ENCODE measurements at regions not wholly inside any gene's neighbourhood (a gene's known extent, or its start where the extent isn't known, plus 50 kb on each side); places are given as distances from the start of the nearest gene placed in this dataset.

DNA sequence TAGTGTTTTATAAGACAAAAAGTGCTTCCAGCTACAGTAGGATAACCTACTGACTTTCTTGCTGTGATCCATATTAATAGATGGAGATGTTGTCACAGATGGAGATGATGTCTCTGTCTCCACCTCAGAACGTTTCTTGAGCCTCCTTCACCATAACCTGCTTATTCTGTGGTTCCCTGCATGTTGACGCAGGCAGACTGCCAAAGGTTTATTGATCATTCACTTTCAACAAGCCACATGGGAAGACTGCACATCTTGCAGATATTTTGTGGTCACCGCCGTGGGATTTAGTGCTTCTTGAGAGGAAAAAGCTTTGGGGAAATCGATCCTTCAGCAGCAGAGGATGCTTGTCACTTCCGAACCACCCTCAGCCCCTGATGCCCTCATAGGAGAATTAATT lies 943.0 kb upstream of the PRKX start:
- 0% methylated on average over 5 of the region's 6 CpGs for WGBS (ENCODE audit: insufficient coverage, low coverage, missing lambda C conversion rate)
- H3K4me3 ChIP-seq: no peak overlapping the region
- FAIRE-seq (no peak), ATAC-seq (no peak), DNase-seq (ENCODE audit: extremely low read depth in 1 of 4, low spot score in 3 of 4) (no peak)
- H2AFZ ChIP-seq (ENCODE audit: low read depth, low read length): no peak overlapping the region
- no peak overlapping the region for H3K9ac ChIP-seq (ENCODE audit: insufficient read depth in 1 of 2, low read depth in 2 of 2, low read length in 2 of 2)
- no peaks in the 10 kb centered on the region for H3K27me3 ChIP-seq (ENCODE audit: control insufficient read depth in 2 of 2, insufficient read depth in 2 of 2, low read length in 2 of 2)
- no peaks in the 10 kb centered on the region for H4K20me1 ChIP-seq (replicated peaks; ENCODE audit: control insufficient read depth, insufficient read depth, low read length)
- no TSS peak for BruUV-seq (replicated peaks)
- no peaks in the 10 kb centered on the region for H3K9me3 ChIP-seq (replicated peaks; ENCODE audit: control insufficient read depth, insufficient read depth, low read depth, low read length)
- H3K27ac ChIP-seq (ENCODE audit: extremely low read depth, low read depth, low read length): no peak overlapping the region
- intact Hi-C loops (cut with micrococcal nuclease) (no loop called here), in situ Hi-C loops (cut with MboI) (no loop called here)
- no peaks in the 10 kb centered on the region for H3K9me1 ChIP-seq (ENCODE audit: control insufficient read depth, insufficient read depth, low read length)
- no peaks in the 10 kb centered on the region for H3K79me2 ChIP-seq (ENCODE audit: control insufficient read depth, insufficient read depth, low read length)
- ChIA-PET CTCF (ENCODE audit: low intra/inter-chr PET ratio) (no interaction called here), POLR2A (no interaction called here)
- no peaks in the 10 kb centered on the region for H3K4me1 ChIP-seq (replicated peaks in 1 of 2; ENCODE audit: control insufficient read depth in 2 of 2, insufficient read depth in 2 of 2, low read length in 2 of 2)
- H3K4me2 ChIP-seq (ENCODE audit: insufficient read depth, low read length): no peak overlapping the region
- TF ChIP-seq RUNX1 (IDR thresholded peaks at IDR 0.05; ENCODE audit: low read depth): no peak
- TF ChIP-seq CSDE1 (IDR thresholded peaks at IDR 0.05): no peak
- TF ChIP-seq ZNF347 (CRISPR knock-in tag; IDR thresholded peaks at IDR 0.05; ENCODE audit: low read depth): no peak
- TF ChIP-seq YBX1 (IDR thresholded peaks at IDR 0.05): no peak
- TF ChIP-seq NFRKB (IDR thresholded peaks at IDR 0.05; ENCODE audit: low read depth): no peak
- TF ChIP-seq, protein P1, sequence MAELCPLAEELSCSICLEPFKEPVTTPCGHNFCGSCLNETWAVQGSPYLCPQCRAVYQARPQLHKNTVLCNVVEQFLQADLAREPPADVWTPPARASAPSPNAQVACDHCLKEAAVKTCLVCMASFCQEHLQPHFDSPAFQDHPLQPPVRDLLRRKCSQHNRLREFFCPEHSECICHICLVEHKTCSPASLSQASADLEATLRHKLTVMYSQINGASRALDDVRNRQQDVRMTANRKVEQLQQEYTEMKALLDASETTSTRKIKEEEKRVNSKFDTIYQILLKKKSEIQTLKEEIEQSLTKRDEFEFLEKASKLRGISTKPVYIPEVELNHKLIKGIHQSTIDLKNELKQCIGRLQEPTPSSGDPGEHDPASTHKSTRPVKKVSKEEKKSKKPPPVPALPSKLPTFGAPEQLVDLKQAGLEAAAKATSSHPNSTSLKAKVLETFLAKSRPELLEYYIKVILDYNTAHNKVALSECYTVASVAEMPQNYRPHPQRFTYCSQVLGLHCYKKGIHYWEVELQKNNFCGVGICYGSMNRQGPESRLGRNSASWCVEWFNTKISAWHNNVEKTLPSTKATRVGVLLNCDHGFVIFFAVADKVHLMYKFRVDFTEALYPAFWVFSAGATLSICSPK (IDR thresholded peaks at IDR 0.05; ENCODE audit: borderline replicate concordance): no peak
- TF ChIP-seq SAFB2 (IDR thresholded peaks at IDR 0.05; ENCODE audit: borderline replicate concordance, low read depth, low read length, severe bottlenecking): no peak
- no peak for TF ChIP-seq BRD4 (IDR thresholded peaks at IDR 0.05)
- TF ChIP-seq FOSL1 (tag; conservative IDR thresholded peaks at IDR 0.05): no peak
- TF ChIP-seq ZNF77 (CRISPR knock-in tag; IDR thresholded peaks at IDR 0.05): no peak
- no peak for TF ChIP-seq TARDBP (IDR thresholded peaks at IDR 0.05)
- TF ChIP-seq, protein P2, sequence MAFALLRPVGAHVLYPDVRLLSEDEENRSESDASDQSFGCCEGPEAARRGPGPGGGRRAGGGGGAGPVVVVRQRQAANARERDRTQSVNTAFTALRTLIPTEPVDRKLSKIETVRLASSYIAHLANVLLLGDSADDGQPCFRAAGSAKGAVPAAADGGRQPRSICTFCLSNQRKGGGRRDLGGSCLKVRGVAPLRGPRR (CRISPR knock-in tag; IDR thresholded peaks at IDR 0.05): no peak
- TF ChIP-seq VEZF1 (CRISPR knock-in tag; IDR thresholded peaks at IDR 0.05): no peak
- TF ChIP-seq, protein P3, sequence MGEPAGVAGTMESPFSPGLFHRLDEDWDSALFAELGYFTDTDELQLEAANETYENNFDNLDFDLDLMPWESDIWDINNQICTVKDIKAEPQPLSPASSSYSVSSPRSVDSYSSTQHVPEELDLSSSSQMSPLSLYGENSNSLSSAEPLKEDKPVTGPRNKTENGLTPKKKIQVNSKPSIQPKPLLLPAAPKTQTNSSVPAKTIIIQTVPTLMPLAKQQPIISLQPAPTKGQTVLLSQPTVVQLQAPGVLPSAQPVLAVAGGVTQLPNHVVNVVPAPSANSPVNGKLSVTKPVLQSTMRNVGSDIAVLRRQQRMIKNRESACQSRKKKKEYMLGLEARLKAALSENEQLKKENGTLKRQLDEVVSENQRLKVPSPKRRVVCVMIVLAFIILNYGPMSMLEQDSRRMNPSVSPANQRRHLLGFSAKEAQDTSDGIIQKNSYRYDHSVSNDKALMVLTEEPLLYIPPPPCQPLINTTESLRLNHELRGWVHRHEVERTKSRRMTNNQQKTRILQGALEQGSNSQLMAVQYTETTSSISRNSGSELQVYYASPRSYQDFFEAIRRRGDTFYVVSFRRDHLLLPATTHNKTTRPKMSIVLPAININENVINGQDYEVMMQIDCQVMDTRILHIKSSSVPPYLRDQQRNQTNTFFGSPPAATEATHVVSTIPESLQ (CRISPR knock-in tag; IDR thresholded peaks at IDR 0.05): no peak
- H3K36me3 ChIP-seq (ENCODE audit: control insufficient read depth, insufficient read depth, low read length): no peaks in the 10 kb centered on the region
